GM19438 (cell line): ENCODE measurements at regions not wholly inside any gene's neighbourhood (a gene's known extent, or its start where the extent isn't known, plus 50 kb on each side); places are given as distances from the start of the nearest gene placed in this dataset.

ENCODE experiments used
- ATAC-seq: cut with Tn5 transposase; IDR thresholded peaks from one replicate; pipeline ENCODE4 v1.9.1; 2021; ENCODE audit warnings: low read depth; ENCODE audit not compliant: unreplicated experiment

DNA sequence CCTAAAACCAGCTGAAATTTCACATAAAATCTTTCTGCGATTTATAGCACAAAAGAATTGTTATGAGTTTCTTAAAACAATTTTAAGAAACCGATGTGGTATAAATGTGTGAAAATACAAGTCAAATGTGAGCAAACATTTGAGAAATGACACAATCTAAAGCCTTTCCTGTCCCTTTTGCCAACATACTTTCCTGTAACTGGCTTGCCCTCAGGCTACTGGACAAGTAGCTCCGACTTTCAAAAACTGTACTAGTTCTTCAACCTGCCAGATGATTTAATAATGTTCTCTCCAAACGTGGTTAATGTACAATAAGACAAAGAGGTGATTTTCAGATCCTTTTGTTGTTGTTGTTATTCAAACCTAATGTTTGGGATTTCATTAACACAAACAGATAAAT is 105.9 kb upstream of the ARHGEF26 start:
- no peak for ATAC-seq

- no peak for ATAC-seq
Measured at GRCh38 chr3:154018100-154018696, 103.0 kb upstream of the ARHGEF26 start.

- ATAC-seq: no peak
Measured at GRCh38 chr3:154022606-154023005, 98.6 kb upstream of the ARHGEF26 start.

DNA sequence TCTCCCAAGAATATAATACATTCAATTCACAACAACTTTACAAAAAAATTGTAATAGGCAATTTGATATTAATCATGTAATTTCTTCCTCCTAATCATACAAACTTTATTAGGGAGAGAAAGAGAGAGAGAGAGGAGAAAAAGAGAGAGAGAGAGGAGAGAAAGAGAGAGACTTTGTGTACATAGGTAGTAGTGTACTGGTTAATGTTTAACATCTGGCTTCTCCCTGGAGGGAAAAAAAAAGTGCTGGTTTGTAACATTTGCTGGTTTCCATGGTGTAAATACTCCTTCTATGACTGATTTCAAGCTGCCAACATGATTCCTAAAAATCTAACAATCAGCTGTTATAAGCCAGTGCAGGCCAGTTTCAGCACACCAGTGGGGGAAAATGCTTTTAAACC is 98.0 kb upstream of the ARHGEF26 start:
- ATAC-seq: no peak

GRCh38 chr3:154025007-154025406 is 96.2 kb upstream of the ARHGEF26 start:
- no peak for ATAC-seq

DNA sequence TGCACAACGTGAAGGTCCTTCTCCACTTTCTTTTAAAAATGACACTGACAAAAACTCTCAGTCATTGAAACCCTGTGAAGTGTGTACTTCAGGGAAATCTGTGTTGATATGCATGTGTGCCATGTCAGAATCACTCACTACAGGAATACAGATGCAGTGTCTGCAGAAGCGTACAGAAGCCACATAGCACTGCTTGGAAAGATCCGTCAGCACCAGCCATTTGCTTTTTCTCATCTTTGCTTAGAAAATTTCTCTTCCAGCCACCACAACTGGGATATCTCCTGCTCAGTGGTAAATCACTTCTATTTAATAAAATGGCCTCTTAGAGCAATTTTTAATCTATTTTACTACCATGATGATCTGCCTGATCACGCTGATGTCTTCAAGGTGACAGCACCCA is 91.3 kb upstream of the ARHGEF26 start:
- ATAC-seq: no peak

DNA sequence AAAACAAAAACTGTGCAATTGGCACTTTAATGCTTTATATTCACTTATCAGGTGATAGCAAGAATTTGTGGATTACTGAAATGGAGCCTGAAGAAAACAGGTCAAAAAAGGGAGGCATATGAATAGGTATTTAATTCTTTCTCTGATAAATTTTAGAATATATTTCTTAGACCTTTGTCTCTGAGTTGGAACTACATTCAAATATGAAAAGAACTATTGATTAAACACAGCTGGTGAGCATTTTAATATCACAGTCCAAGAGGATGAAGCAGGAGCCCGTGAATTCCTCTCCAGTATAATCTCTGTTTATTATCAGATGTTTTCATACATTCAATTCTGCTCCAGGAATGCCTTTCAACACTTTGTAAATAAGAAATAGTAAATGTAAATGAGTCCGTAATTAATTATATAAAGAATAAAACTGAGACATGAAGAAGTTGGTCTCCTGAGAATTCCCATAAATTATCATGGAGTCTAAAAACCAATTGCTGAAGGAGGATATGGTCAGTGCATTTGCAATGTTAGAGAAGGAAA is 86.3 kb upstream of the ARHGEF26 start:
- no peak for ATAC-seq

DNA sequence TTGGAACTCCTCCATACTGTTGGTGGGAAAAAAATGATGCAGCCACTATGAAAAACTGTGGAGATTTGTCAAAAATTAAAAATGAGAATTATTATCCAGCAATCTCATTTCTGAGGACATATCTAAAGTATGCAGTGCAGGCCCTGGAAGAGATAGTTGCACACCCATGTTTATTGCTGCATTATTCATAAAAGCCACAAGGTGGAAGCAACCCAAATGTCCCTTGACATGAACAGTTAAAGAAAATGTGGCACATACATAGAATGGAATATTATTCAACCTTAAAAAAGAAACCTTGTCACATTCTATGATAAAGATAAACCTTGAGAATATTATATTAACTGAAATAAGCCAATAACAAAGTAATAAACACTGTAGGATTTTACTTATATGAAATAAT is 80.9 kb upstream of the ARHGEF26 start:
- no peak for ATAC-seq

- no peak for ATAC-seq
Measured at GRCh38 chr3:154044671-154045070, 76.5 kb upstream of the ARHGEF26 start.

GRCh38 chr3:154050216-154050615 is 71.0 kb upstream of the ARHGEF26 start:
- ATAC-seq: no peak

GRCh38 chr3:154050766-154051165 is 70.4 kb upstream of the ARHGEF26 start:
- no peak for ATAC-seq

DNA sequence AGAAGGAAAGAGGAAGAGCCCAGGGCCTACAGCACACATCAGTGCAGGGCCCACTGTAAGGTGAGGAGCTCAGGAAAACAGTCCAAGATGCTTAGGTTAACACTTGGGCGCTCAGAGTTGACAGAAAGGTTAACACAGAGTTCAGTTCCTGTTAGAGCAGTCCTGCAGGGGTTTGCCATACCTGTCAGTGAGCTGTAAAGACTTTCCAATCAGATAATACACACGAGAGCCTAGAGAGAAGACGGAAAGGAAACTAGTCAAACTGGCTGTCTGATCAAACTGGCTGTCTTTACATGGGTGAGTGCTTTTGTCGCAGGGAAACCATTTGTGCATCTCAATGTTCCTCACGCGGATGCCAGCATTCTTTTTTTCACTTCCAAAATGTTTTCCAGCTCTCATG is 61.4 kb upstream of the ARHGEF26 start:
- ATAC-seq: no peak

DNA sequence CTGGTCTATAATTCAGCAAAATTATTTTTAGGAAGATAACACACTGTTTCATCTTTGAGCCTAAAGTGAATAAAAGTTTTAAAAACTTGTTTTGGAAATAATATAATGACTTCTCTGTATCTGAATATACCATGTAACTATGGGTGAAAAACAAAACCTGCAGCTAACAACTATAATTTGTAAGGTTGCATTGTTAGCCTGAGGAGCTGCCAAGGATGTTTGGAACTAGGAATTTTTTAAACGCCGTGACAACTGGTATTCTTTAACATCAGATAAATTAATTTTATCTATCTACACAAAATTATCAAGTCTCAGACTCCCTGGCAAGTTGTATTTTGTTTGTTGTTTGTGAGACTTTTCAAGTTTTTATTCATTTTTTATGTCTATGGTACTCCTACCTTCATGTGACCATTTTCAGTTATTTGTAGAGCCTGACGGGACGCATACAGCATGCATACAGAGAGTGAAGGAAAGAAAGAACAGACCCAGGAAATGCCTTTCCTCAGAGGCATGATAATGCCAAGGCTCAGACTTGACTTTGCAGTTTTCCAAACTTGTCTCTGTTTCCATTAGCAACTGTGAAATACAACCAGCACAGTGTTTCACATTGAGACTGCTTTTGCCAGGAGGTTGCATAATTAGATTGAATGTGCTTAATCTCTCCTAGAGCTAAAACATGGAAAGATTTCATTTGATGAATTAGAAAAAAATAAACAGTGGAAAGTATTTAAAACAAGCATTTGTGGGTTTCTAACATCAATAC is 60.8 kb upstream of the ARHGEF26 start:
- ATAC-seq: no peak

- no peak for ATAC-seq
Measured at GRCh38 chr3:154061001-154061370, 60.2 kb upstream of the ARHGEF26 start.

DNA sequence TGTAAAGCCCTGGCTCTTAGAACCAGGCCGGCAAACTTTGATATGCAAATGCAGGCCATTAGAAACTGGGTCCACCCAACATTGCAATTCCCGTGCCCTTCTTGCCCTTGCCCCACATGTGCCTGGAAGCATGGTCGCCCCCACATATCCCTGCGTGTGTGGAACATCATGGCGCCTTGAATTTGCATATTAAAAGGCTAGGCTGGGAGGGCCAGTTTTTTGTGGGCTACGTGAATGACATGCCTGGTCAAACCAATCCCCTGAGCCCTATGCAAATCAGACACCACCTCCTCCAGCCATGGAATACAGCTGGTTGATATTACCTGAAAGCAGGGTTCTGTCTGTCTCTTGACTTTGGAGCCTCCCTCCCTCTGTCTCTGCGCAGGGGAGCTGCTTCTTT is 58.7 kb upstream of the ARHGEF26 start:
- ATAC-seq: no peak

- no peak for ATAC-seq
Measured at GRCh38 chr3:154071146-154071545, 50.0 kb upstream of the ARHGEF26 start.
